ENCODE measurements at regions not wholly inside any gene's neighbourhood (a gene's known extent, or its start where the extent isn't known, plus 50 kb on each side); places are given as distances from the start of the nearest gene placed in this dataset.
A peak's percentile ranks its signal among the peaks of the same experiment; 100 is the strongest.

GRCh38 chr2:78260861-78261260 is 738.7 kb upstream of the LRRTM4 start (continued):
- TF ChIP-seq EP300 (IDR thresholded peaks at IDR 0.05; ENCODE audit: low read depth in 2 of 2, low read length in 2 of 2) (peak; percentile 32 to 96; a peak in 3 of 4 replicates), EP300 (CRISPR knock-in tag; IDR thresholded peaks at IDR 0.05; ENCODE audit: borderline replicate concordance) (peak; percentile 74; the same call in 1 of the 2 replicates), CBFB (CRISPR knock-in tag; IDR thresholded peaks at IDR 0.05) (peak; percentile 54; the same call in 1 of the 2 replicates), JUNB (CRISPR knock-in tag; IDR thresholded peaks at IDR 0.05; ENCODE audit: borderline replicate concordance) (no peak), SOX5 (CRISPR knock-in tag; IDR thresholded peaks at IDR 0.05; ENCODE audit: borderline replicate concordance) (peak; percentile 96), TBP (CRISPR knock-in tag; IDR thresholded peaks at IDR 0.05) (no peak), ZNF619 (CRISPR knock-in tag; IDR thresholded peaks at IDR 0.05) (no peak), AFF4 (CRISPR knock-in tag; IDR thresholded peaks at IDR 0.05) (no peak), PCBP1 (IDR thresholded peaks at IDR 0.05; ENCODE audit: borderline replicate concordance, low read depth, low read length) (no peak), ATF3 (CRISPR knock-in tag; IDR thresholded peaks at IDR 0.05) (no peak), HDAC6 (IDR thresholded peaks at IDR 0.05; ENCODE audit: low read depth, low read length) (no peak), PRDM4 (CRISPR knock-in tag; IDR thresholded peaks at IDR 0.05; ENCODE audit: borderline replicate concordance) (no peak), NFKBIZ (CRISPR knock-in tag; IDR thresholded peaks at IDR 0.05) (no peak), GMEB2 (CRISPR knock-in tag; IDR thresholded peaks at IDR 0.05; ENCODE audit: low read depth) (no peak), ZSCAN22 (CRISPR knock-in tag; IDR thresholded peaks at IDR 0.05) (no peak)
- TF ChIP-seq, protein P1, sequence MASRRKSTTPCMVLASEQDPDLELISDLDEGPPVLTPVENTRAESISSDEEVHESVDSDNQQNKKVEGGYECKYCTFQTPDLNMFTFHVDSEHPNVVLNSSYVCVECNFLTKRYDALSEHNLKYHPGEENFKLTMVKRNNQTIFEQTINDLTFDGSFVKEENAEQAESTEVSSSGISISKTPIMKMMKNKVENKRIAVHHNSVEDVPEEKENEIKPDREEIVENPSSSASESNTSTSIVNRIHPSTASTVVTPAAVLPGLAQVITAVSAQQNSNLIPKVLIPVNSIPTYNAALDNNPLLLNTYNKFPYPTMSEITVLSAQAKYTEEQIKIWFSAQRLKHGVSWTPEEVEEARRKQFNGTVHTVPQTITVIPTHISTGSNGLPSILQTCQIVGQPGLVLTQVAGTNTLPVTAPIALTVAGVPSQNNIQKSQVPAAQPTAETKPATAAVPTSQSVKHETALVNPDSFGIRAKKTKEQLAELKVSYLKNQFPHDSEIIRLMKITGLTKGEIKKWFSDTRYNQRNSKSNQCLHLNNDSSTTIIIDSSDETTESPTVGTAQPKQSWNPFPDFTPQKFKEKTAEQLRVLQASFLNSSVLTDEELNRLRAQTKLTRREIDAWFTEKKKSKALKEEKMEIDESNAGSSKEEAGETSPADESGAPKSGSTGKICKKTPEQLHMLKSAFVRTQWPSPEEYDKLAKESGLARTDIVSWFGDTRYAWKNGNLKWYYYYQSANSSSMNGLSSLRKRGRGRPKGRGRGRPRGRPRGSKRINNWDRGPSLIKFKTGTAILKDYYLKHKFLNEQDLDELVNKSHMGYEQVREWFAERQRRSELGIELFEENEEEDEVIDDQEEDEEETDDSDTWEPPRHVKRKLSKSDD (CRISPR knock-in tag; IDR thresholded peaks at IDR 0.05; ENCODE audit: low read depth): no peak

All from HepG2 (cell line).